ENCODE measurements at regions not wholly inside any gene's neighbourhood (a gene's known extent, or its start where the extent isn't known, plus 50 kb on each side); places are given as distances from the start of the nearest gene placed in this dataset.
A peak's percentile ranks its signal among the peaks of the same experiment; 100 is the strongest.
"Not testable (repeated sequence)": the region's sequence is repeated elsewhere in the genome, so short reads cannot be mapped to it uniquely, and the experiment has no call there.

- no peak for DNase-seq
Measured at GRCh38 chr9:120338340-120338739, 241.6 kb downstream of the CDK5RAP2 start.

GRCh38 chr9:120337131-120337530 is 242.8 kb downstream of the CDK5RAP2 start:
- no peak for DNase-seq

- no peak for DNase-seq
Measured at GRCh38 chr9:120336753-120337090, 243.2 kb downstream of the CDK5RAP2 start.

- DNase-seq: no peak
Measured at GRCh38 chr9:120336021-120336752, 243.8 kb downstream of the CDK5RAP2 start.

- no peak for DNase-seq
Measured at GRCh38 chr9:120331913-120332312, 248.1 kb downstream of the CDK5RAP2 start.

GRCh38 chr9:120330031-120330430 is 249.9 kb downstream of the CDK5RAP2 start:
- no peak for DNase-seq

GRCh38 chr9:120327322-120327721 is 252.6 kb downstream of the CDK5RAP2 start:
- no peak for DNase-seq

- no peak for DNase-seq
Measured at GRCh38 chr9:120326049-120326693, 253.8 kb downstream of the CDK5RAP2 start.

- peak; percentile 32 for DNase-seq
Measured at GRCh38 chr9:120324996-120325642, 254.8 kb downstream of the CDK5RAP2 start.

- no peak for DNase-seq
Measured at GRCh38 chr9:120324461-120324860, 255.5 kb downstream of the CDK5RAP2 start.

GRCh38 chr9:120323125-120323524 is 256.8 kb downstream of the CDK5RAP2 start:
- DNase-seq: no peak

- DNase-seq: no peak
Measured at GRCh38 chr9:120319452-120319851, 260.5 kb downstream of the CDK5RAP2 start.

- DNase-seq: no peak
Measured at GRCh38 chr9:120315154-120315553, 264.8 kb downstream of the CDK5RAP2 start.

GRCh38 chr9:120312031-120312430 is 267.9 kb downstream of the CDK5RAP2 start:
- DNase-seq: no peak

- no peak for DNase-seq
Measured at GRCh38 chr9:120310035-120310434, 269.9 kb downstream of the CDK5RAP2 start.

GRCh38 chr9:120308495-120308894 is 271.5 kb downstream of the CDK5RAP2 start:
- DNase-seq: no peak

GRCh38 chr9:120307599-120307998 is 272.4 kb downstream of the CDK5RAP2 start:
- DNase-seq: no peak

- no peak for DNase-seq
Measured at GRCh38 chr9:120306561-120306960, 273.4 kb downstream of the CDK5RAP2 start.

GRCh38 chr9:120306088-120306487 is 273.9 kb downstream of the CDK5RAP2 start:
- DNase-seq: no peak

GRCh38 chr9:120304896-120305295 is 275.1 kb downstream of the CDK5RAP2 start:
- not testable (repeated sequence) for DNase-seq

GRCh38 chr9:120303519-120303918 is 276.4 kb downstream of the CDK5RAP2 start:
- no peak for DNase-seq

- no peak for DNase-seq
Measured at GRCh38 chr9:120299785-120300184, 280.2 kb downstream of the CDK5RAP2 start.

GRCh38 chr9:120294003-120294402 is 286.0 kb downstream of the CDK5RAP2 start:
- no peak for DNase-seq

- DNase-seq: no peak
Measured at GRCh38 chr9:120292606-120293005, 287.4 kb downstream of the CDK5RAP2 start.
